Calu3 (cell line): ENCODE measurements at regions not wholly inside any gene's neighbourhood (a gene's known extent, or its start where the extent isn't known, plus 50 kb on each side); places are given as distances from the start of the nearest gene placed in this dataset.

Source experiments
- BruUV-seq: library from RNA; stranded (reverse); fragments of 400-500 nt; replicated peaks from 2 replicates; lab custom pipeline; 2021; lab: Mats Ljungman, UMichigan
- CTCF ChIA-PET: fragments of 300-600 bp; sonication (Branson Sonifier 250); formaldehyde crosslinking; loops from one replicate; lab custom pipeline; 2022; ENCODE audit warnings: antibody characterized with exemption; lab: Charles Lee
- DNase-seq: peaks from one replicate; pipeline ENCODE4 v3.0.0; 2022
- H3K27ac Mint-ChIP-seq: one replicate; pipeline ENCODE4 v1.8.0; 2022; ENCODE audit warnings: mixed read lengths; ENCODE audit not compliant: unreplicated experiment
- H3K27me3 Mint-ChIP-seq: one replicate; pipeline ENCODE4 v1.8.0; 2022; ENCODE audit warnings: mixed read lengths; ENCODE audit not compliant: unreplicated experiment
- H3K36me3 Mint-ChIP-seq: one replicate; pipeline ENCODE4 v1.8.0; 2022; ENCODE audit warnings: mild to moderate bottlenecking, moderate library complexity, mixed read lengths; ENCODE audit not compliant: insufficient read depth, unreplicated experiment
- H3K4me1 Mint-ChIP-seq: one replicate; pipeline ENCODE4 v1.8.0; 2022; ENCODE audit warnings: mild to moderate bottlenecking, low read depth, mixed read lengths; ENCODE audit not compliant: unreplicated experiment
- H3K4me3 Mint-ChIP-seq: one replicate; pipeline ENCODE4 v1.8.0; 2022; ENCODE audit warnings: mild to moderate bottlenecking, low read depth, moderate library complexity, mixed read lengths; ENCODE audit not compliant: unreplicated experiment
- H3K9me3 Mint-ChIP-seq: one replicate; pipeline ENCODE4 v1.8.0; 2022; ENCODE audit warnings: low read depth, mixed read lengths; ENCODE audit not compliant: unreplicated experiment
- CTCF ChIP-seq: fragments of 200-600 bp; IDR thresholded peaks from one replicate; pipeline ENCODE4 v1.8.0; 2022; ENCODE audit warnings: antibody characterized with exemption; ENCODE audit not compliant: unreplicated experiment
- intact Hi-C: fragments of 100-400 bp; cut with micrococcal nuclease; formaldehyde crosslinking; loops from one replicate; pipeline ENCODE4 v1.10.0; 2022; ENCODE audit not compliant: unreplicated experiment

DNA sequence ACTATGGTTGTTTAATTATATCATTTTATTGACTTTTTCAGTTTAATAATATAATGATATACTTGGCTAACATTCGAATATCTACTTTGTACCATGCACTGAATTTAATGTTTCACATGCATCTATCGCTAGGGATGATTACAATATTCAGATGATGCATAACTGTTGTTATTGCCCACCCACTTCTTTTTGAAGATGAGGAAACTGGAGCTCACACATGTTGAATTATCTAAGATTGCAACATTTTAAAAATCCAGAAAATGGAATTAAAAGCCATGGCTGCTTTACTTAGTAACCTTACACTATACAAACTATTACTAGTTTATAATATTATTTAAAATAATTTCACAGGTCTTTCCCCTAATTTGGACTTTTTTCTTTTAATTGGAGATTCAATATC is 171.7 kb downstream of the TLR4 start:
- BruUV-seq = no TSS peak
- Mint-ChIP-seq H3K36me3 (no peaks in the 10 kb centered on the region), H3K9me3 (peaks cover 11% of the 10 kb centered on the region), H3K4me1 (no peaks in the 10 kb centered on the region), H3K27ac (no peak overlapping the region), H3K27me3 (no peaks in the 10 kb centered on the region), H3K4me3 (no peak overlapping the region)
- intact Hi-C loops = no loop called here
- no peak for DNase-seq
- no peak for TF ChIP-seq CTCF
- CTCF ChIA-PET = no interaction called here

GRCh38 chr9:117882171-117882570 is 178.0 kb downstream of the TLR4 start:
- Mint-ChIP-seq H3K27ac (no peak overlapping the region), H3K4me1 (no peaks in the 10 kb centered on the region), H3K4me3 (no peak overlapping the region), H3K9me3 (peaks cover 6% of the 10 kb centered on the region), H3K36me3 (no peaks in the 10 kb centered on the region), H3K27me3 (no peaks in the 10 kb centered on the region)
- intact Hi-C loops = no loop called here
- BruUV-seq = no TSS peak
- TF ChIP-seq CTCF = no peak
- DNase-seq = no peak
- CTCF ChIA-PET = no interaction called here

DNA sequence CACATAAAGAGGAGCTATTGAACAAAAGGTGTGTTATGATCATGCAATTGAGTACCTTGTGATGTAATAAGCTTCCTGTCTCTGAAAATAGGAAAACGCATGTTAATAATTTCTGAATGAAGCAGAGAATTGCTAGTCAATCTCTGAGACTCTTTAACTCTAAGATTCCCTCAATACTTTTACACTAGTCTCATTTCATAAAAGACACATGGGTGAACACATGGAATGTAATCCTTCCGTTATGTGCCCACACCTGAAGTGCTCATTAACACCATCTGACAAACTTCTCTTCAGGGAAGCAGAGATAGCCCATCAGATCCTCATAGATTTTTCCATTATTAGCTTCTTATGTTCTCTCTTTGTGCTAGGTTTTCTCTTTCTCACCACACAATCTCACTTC is 182.4 kb downstream of the TLR4 start:
- BruUV-seq = no TSS peak
- H3K4me3 Mint-ChIP-seq = no peak overlapping the region
- TF ChIP-seq CTCF = no peak
- intact Hi-C loops = no loop called here
- DNase-seq = no peak
- CTCF ChIA-PET = no interaction called here
- no peaks in the 10 kb centered on the region for H3K27me3 Mint-ChIP-seq
- no peaks in the 10 kb centered on the region for H3K36me3 Mint-ChIP-seq
- H3K4me1 Mint-ChIP-seq = no peaks in the 10 kb centered on the region
- peaks cover 2% of the 10 kb centered on the region for H3K9me3 Mint-ChIP-seq
- no peak overlapping the region for H3K27ac Mint-ChIP-seq

DNA sequence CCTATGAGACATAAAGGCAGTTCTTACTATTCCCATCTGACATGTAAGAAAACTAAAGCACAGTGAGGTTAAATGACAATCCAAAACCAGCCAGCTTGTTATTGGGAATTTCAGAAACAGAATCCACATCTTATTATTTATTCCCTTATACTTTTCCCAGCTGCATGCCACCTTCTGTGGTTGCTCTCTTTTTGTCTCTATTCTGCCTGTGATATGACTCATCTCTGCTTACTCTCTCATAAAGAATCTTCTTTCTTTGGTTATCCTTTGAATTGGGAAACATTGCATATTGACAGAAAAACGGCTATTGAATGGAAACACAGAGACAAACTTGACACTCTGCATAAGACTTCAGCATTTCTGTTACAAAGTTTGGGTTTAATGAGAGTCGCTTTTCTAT is 183.2 kb downstream of the TLR4 start:
- no peak for DNase-seq
- no peak overlapping the region for H3K27ac Mint-ChIP-seq
- BruUV-seq = no TSS peak
- peaks cover 2% of the 10 kb centered on the region for H3K9me3 Mint-ChIP-seq
- no peaks in the 10 kb centered on the region for H3K4me1 Mint-ChIP-seq
- H3K4me3 Mint-ChIP-seq = no peak overlapping the region
- intact Hi-C loops = no loop called here
- no peak for TF ChIP-seq CTCF
- H3K27me3 Mint-ChIP-seq = no peaks in the 10 kb centered on the region
- CTCF ChIA-PET = no interaction called here
- no peaks in the 10 kb centered on the region for H3K36me3 Mint-ChIP-seq

DNA sequence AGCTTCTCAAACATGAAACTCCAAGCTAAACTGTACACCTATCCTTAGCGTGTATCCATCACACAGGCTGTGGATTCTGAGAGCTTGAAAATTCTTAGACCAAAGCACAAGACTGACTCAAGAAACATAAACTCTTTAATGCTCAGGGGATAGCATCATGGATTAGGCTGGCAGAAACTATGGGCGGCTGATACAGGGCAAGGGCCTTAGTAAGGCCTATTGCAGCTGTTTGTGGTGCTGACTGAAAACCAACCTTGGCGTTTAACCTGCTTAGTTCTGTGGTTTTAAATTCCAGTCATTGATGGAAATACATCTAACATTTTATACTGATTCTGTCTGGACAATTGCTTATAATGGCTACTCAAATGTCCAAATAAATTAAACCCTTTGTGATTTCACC is 183.7 kb downstream of the TLR4 start:
- Mint-ChIP-seq H3K27me3 (no peaks in the 10 kb centered on the region), H3K27ac (no peak overlapping the region), H3K4me3 (no peak overlapping the region), H3K4me1 (no peaks in the 10 kb centered on the region), H3K9me3 (peaks cover 2% of the 10 kb centered on the region), H3K36me3 (no peaks in the 10 kb centered on the region)
- TF ChIP-seq CTCF = no peak
- BruUV-seq = no TSS peak
- CTCF ChIA-PET = no interaction called here
- intact Hi-C loops = no loop called here
- no peak for DNase-seq
